HCT116 (cell line): ENCODE measurements at regions not wholly inside any gene's neighbourhood (a gene's known extent, or its start where the extent isn't known, plus 50 kb on each side); places are given as distances from the start of the nearest gene placed in this dataset.

Source experiments
- ATAC-seq: fragments of 200-7000 bp; cut with Tn5 transposase; 2 replicates; pipeline ENCODE4 v1.9.1; 2020; ENCODE audit warnings: mild to moderate bottlenecking, moderate library complexity
- BruUV-seq: library from RNA; stranded (reverse); fragments of 400-500 nt; replicated peaks from 2 replicates; lab custom pipeline; 2021; lab: Mats Ljungman, UMichigan
- CTCF ChIA-PET: fragments of 300-600 bp; sonication (Branson Sonifier 250); formaldehyde crosslinking; loops from one replicate; lab custom pipeline; 2021; ENCODE audit warnings: antibody characterized with exemption; lab: Charles Lee
- POLR2A ChIA-PET: fragments of 300-600, 350-600 bp; sonication (Branson Sonifier 250); formaldehyde crosslinking; loops from one replicate; lab custom pipeline; 2021; ENCODE audit warnings: antibody characterized with exemption; lab: Charles Lee
- RAD21 ChIA-PET, 2 experiments: fragments of 300-600 bp; sonication (Branson Sonifier 250); formaldehyde crosslinking; loops; one replicate each; lab custom pipeline; 2023; ENCODE audit warnings: low total read pairs in 2 of 2; ENCODE audit not compliant: uncharacterized antibody in 2 of 2, unreplicated experiment in 2 of 2, low non-redundant PET in 1 of 2; lab: Charles Lee
- DNase-seq: peaks from one replicate; pipeline ENCODE4 v3.0.0-alpha.2; 2010; ENCODE audit warnings: low read depth, low spot score
- H2AFZ ChIP-seq: fragments of 200-600 bp; shearing (Covaris generic), sonication (generic); 2 replicates; pipeline ENCODE4 v1.6.1; 2017; ENCODE audit warnings: low read depth, mixed run types, mixed read lengths, antibody characterized with exemption, low read length; ENCODE audit not compliant: poor library complexity, severe bottlenecking
- H3K27ac ChIP-seq: 2 replicates; pipeline ENCODE4 v1.5.1; 2012; ENCODE audit warnings: low read depth, low read length
- H3K27me3 ChIP-seq: fragments of 200-600 bp; sonication (generic); 2 replicates; pipeline ENCODE4 v1.6.1; 2016; ENCODE audit warnings: mixed run types, low read length, mixed read lengths; ENCODE audit not compliant: insufficient read depth
- H3K36me3 ChIP-seq, 2 experiments: fragments of 200-500 bp in 1 of 2; fragments of 200-600 bp in 1 of 2; sonication (Bioruptor generic) in 1 of 2; sonication (generic) in 1 of 2; 2 replicates each; pipeline versions ENCODE4 v1.5.1 to v1.6.1; 2014 to 2016; ENCODE audit warnings: low read length in 2 of 2, inconsistent platforms in 1 of 2, mixed read lengths in 1 of 2, mixed run types in 1 of 2; ENCODE audit not compliant: insufficient read depth in 2 of 2, control insufficient read depth in 1 of 2
- H3K4me1 ChIP-seq, 2 experiments: fragments of 200-600 bp in 1 of 2; sonication (generic) in 1 of 2; 2 replicates each; pipeline versions ENCODE4 v1.5.1 to v1.6.1; 2012 to 2017; ENCODE audit warnings: low read length in 2 of 2, inconsistent platforms in 1 of 2, mild to moderate bottlenecking in 1 of 2, mixed read lengths in 1 of 2, mixed run types in 1 of 2, moderate library complexity in 1 of 2; ENCODE audit not compliant: insufficient read depth in 2 of 2, control insufficient read depth in 1 of 2
- H3K4me2 ChIP-seq: fragments of 200-600 bp; sonication (generic); 2 replicates; pipeline ENCODE4 v1.6.1; 2017; ENCODE audit warnings: mixed run types, low read length, mixed read lengths
- H3K4me3 ChIP-seq, 2 experiments: fragments of 200-600 bp in 1 of 2; sonication (generic) in 1 of 2; replicated peaks in 1 of 2; 2 replicates each; pipeline ENCODE4 v1.5.1; 2011 to 2016; ENCODE audit warnings: low read length in 2 of 2, control low read depth in 1 of 2, low read depth in 1 of 2, mild to moderate bottlenecking in 1 of 2, mixed read lengths in 1 of 2, mixed run types in 1 of 2
- H3K79me2 ChIP-seq: fragments of 200-600 bp; sonication (generic); 2 replicates; pipeline ENCODE4 v1.6.1; 2017; ENCODE audit warnings: mild to moderate bottlenecking, mixed run types, low read length, moderate library complexity, mixed read lengths; ENCODE audit not compliant: insufficient read depth
- H3K9ac ChIP-seq: fragments of 200-600 bp; sonication (generic); 2 replicates; pipeline ENCODE4 v1.6.1; 2016; ENCODE audit warnings: low read length, mixed read lengths
- H3K9me2 ChIP-seq: fragments of 200-600 bp; sonication (generic), shearing (Covaris generic); 2 replicates; pipeline ENCODE4 v1.6.1; 2017; ENCODE audit warnings: mixed run types, mild to moderate bottlenecking, moderate library complexity; ENCODE audit not compliant: insufficient read depth
- H3K9me3 ChIP-seq, 2 experiments: fragments of 200-500 bp in 1 of 2; fragments of 200-600 bp in 1 of 2; sonication (Bioruptor generic) in 1 of 2; sonication (generic) in 1 of 2; 2 replicates each; pipeline ENCODE4 v1.6.1; 2014 to 2017; ENCODE audit warnings: low read length in 2 of 2, mixed read lengths in 2 of 2, inconsistent platforms in 1 of 2, low read depth in 1 of 2, mild to moderate bottlenecking in 1 of 2, mixed run types in 1 of 2, moderate library complexity in 1 of 2; ENCODE audit not compliant: control insufficient read depth in 1 of 2, insufficient read depth in 1 of 2
- H4K20me1 ChIP-seq: fragments of 200-600 bp; sonication (generic), shearing (Covaris generic); 2 replicates; pipeline ENCODE4 v1.6.1; 2017; ENCODE audit warnings: mixed run types, mild to moderate bottlenecking, moderate library complexity; ENCODE audit not compliant: insufficient read depth
- CBX3 ChIP-seq: IDR thresholded peaks from 2 replicates; pipeline ENCODE4 v1.6.1; 2012; ENCODE audit warnings: low read depth
- EGR1 ChIP-seq: IDR thresholded peaks from 2 replicates; pipeline ENCODE4 v1.6.1; 2012; ENCODE audit warnings: low read depth
- EZH2 ChIP-seq: fragments of 200-600 bp; sonication (generic); IDR thresholded peaks from 2 replicates; pipeline ENCODE4 v1.6.1; 2017; ENCODE audit warnings: antibody characterized with exemption, mixed run types
- JUND ChIP-seq: IDR thresholded peaks from 2 replicates; pipeline ENCODE4 v1.6.1; 2012
- POLR2A ChIP-seq: IDR thresholded peaks from 2 replicates; pipeline ENCODE4 v1.7.0; 2011; ENCODE audit warnings: borderline replicate concordance; ENCODE audit not compliant: insufficient read depth, insufficient read length; ENCODE audit errors: extremely low read depth
- RAD21 ChIP-seq: IDR thresholded peaks from 2 replicates; pipeline ENCODE4 v1.6.1; 2012; ENCODE audit warnings: low read depth, mild to moderate bottlenecking
- TCF7L2 ChIP-seq: IDR thresholded peaks from 2 replicates; pipeline ENCODE4 v1.7.0; 2011; ENCODE audit warnings: borderline replicate concordance, inconsistent platforms; ENCODE audit not compliant: insufficient read depth, insufficient read length; ENCODE audit errors: extremely low read depth
- ZFX ChIP-seq: fragments of 450-650 bp; IDR thresholded peaks from 2 replicates; pipeline ENCODE4 v1.6.1; 2017
- ZNF274 ChIP-seq: fragments of 200-500 bp; sonication (Bioruptor generic); IDR thresholded peaks from 2 replicates; pipeline ENCODE4 v1.6.1; 2014; ENCODE audit warnings: mild to moderate bottlenecking, low read depth, low read length, inconsistent platforms
- intact Hi-C: fragments of 100-400 bp; cut with micrococcal nuclease; formaldehyde crosslinking; loops from 2 replicates; pipeline ENCODE4 v1.10.0; 2022
- TF ChIP-seq, protein P1 (sequence below): IDR thresholded peaks from 2 replicates; pipeline ENCODE4 v1.6.1; 2012
- TF ChIP-seq, protein P2 (sequence below): IDR thresholded peaks from 2 replicates; pipeline ENCODE4 v1.6.1; 2012; ENCODE audit warnings: low read depth
- TF ChIP-seq, protein P3 (sequence below): IDR thresholded peaks from 2 replicates; pipeline ENCODE4 v1.6.1; 2012
- TF ChIP-seq, protein P4 (sequence below): IDR thresholded peaks from 2 replicates; pipeline ENCODE4 v1.6.1; 2011; ENCODE audit warnings: mild to moderate bottlenecking, low read length, moderate library complexity; ENCODE audit not compliant: insufficient replicate concordance; ENCODE audit errors: extremely low read depth

DNA sequence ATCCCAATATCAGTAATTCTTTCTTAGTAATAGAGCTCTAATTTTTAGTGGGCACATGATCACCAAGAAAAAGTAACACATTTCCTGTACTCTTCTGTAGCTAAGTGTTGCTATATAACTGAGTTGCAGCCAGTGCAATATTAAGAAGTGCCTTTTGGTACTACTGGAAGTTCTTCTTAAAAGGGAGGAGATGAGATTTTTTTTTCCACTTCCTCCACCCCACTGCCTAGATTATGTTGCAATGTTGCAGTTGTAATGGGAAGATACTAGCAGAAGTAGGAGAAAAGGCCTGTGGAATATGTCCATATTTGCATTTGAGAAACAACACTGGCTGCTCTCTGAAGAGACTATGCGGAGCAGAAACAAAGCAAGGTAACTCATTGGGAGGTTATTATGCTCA is 280.6 kb upstream of the ANO5 start:
- no peaks in the 10 kb centered on the region for H3K36me3 ChIP-seq
- peaks cover 8 to 23% of the 10 kb centered on the region in 2 experiments; a peak in 2 of 4 replicates for H3K9me3 ChIP-seq
- RAD21 ChIA-PET, result no interaction called here
- H3K27me3 ChIP-seq, result no peaks in the 10 kb centered on the region
- no peak for ATAC-seq
- H4K20me1 ChIP-seq, result no peaks in the 10 kb centered on the region
- no peaks in the 10 kb centered on the region for H3K79me2 ChIP-seq
- H3K4me1 ChIP-seq, result no peaks in the 10 kb centered on the region
- no peak overlapping the region for H2AFZ ChIP-seq
- TF ChIP-seq TCF7L2 (no peak), EGR1 (no peak), RAD21 (no peak), JUND (no peak), POLR2A (no peak), ZFX (no peak), EZH2 (no peak), ZNF274 (no peak), CBX3 (no peak)
- TF ChIP-seq, protein P1, sequence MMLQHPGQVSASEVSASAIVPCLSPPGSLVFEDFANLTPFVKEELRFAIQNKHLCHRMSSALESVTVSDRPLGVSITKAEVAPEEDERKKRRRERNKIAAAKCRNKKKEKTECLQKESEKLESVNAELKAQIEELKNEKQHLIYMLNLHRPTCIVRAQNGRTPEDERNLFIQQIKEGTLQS, result no peak
- TF ChIP-seq, protein P2, sequence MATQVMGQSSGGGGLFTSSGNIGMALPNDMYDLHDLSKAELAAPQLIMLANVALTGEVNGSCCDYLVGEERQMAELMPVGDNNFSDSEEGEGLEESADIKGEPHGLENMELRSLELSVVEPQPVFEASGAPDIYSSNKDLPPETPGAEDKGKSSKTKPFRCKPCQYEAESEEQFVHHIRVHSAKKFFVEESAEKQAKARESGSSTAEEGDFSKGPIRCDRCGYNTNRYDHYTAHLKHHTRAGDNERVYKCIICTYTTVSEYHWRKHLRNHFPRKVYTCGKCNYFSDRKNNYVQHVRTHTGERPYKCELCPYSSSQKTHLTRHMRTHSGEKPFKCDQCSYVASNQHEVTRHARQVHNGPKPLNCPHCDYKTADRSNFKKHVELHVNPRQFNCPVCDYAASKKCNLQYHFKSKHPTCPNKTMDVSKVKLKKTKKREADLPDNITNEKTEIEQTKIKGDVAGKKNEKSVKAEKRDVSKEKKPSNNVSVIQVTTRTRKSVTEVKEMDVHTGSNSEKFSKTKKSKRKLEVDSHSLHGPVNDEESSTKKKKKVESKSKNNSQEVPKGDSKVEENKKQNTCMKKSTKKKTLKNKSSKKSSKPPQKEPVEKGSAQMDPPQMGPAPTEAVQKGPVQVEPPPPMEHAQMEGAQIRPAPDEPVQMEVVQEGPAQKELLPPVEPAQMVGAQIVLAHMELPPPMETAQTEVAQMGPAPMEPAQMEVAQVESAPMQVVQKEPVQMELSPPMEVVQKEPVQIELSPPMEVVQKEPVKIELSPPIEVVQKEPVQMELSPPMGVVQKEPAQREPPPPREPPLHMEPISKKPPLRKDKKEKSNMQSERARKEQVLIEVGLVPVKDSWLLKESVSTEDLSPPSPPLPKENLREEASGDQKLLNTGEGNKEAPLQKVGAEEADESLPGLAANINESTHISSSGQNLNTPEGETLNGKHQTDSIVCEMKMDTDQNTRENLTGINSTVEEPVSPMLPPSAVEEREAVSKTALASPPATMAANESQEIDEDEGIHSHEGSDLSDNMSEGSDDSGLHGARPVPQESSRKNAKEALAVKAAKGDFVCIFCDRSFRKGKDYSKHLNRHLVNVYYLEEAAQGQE, result no peak
- TF ChIP-seq, protein P3, sequence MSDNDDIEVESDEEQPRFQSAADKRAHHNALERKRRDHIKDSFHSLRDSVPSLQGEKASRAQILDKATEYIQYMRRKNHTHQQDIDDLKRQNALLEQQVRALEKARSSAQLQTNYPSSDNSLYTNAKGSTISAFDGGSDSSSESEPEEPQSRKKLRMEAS, result no peak
- TF ChIP-seq, protein P4, sequence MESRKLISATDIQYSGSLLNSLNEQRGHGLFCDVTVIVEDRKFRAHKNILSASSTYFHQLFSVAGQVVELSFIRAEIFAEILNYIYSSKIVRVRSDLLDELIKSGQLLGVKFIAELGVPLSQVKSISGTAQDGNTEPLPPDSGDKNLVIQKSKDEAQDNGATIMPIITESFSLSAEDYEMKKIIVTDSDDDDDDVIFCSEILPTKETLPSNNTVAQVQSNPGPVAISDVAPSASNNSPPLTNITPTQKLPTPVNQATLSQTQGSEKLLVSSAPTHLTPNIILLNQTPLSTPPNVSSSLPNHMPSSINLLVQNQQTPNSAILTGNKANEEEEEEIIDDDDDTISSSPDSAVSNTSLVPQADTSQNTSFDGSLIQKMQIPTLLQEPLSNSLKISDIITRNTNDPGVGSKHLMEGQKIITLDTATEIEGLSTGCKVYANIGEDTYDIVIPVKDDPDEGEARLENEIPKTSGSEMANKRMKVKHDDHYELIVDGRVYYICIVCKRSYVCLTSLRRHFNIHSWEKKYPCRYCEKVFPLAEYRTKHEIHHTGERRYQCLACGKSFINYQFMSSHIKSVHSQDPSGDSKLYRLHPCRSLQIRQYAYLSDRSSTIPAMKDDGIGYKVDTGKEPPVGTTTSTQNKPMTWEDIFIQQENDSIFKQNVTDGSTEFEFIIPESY, result no peak
- no peak for DNase-seq
- no peaks in the 10 kb centered on the region for H3K9me2 ChIP-seq
- CTCF ChIA-PET, result no interaction called here
- H3K4me2 ChIP-seq, result no peak overlapping the region
- intact Hi-C loops, result no loop called here
- no peak overlapping the region for H3K9ac ChIP-seq
- no TSS peak for BruUV-seq
- POLR2A ChIA-PET, result no interaction called here
- H3K4me3 ChIP-seq, result no peak overlapping the region
- H3K27ac ChIP-seq, result no peak overlapping the region
